A549 (cell line): ENCODE measurements at regions not wholly inside any gene's neighbourhood (a gene's known extent, or its start where the extent isn't known, plus 50 kb on each side); places are given as distances from the start of the nearest gene placed in this dataset.

Source experiments
- ATAC-seq, 2 experiments: fragments of 200-7000 bp in 1 of 2; fragments of >200 bp in 1 of 2; cut with Nextera tagmentation in 1 of 2; cut with Tn5 transposase in 1 of 2; 3 replicates each; pipeline versions ENCODE4 v1.8.0 to v1.9.1; 2018 to 2020; ENCODE audit warnings: mild to moderate bottlenecking in 1 of 2, moderate library complexity in 1 of 2
- CTCF ChIA-PET: fragments of 300-600 bp; sonication (Branson Sonifier 250); formaldehyde crosslinking; extraction: SDS; loops from one replicate; lab custom pipeline; 2021; ENCODE audit warnings: antibody characterized with exemption, inconsistent platforms; lab: Yijun Ruan, JAX
- POLR2A ChIA-PET: fragments of 350-600 bp; formaldehyde crosslinking; extraction: SDS; loops from one replicate; lab custom pipeline; 2021; ENCODE audit warnings: antibody characterized with exemption, inconsistent platforms; lab: Yijun Ruan, JAX
- DNase-seq, 2 experiments: peaks; one replicate each; pipeline versions ENCODE4 v3.0.0 to v3.0.0-alpha.2; 2011 to 2016; ENCODE audit warnings: low read depth in 1 of 2, low spot score in 1 of 2
- FAIRE-seq: peaks from 2 replicates; lab custom pipeline; 2011; peaks lifted over from hg19 to GRCh38; lab: Jason Lieb, UNC
- H3K27ac ChIP-seq, 2 experiments: fragments of >200 bp; sonication (Bioruptor Twin); formaldehyde crosslinking; 3 replicates each; pipeline ENCODE4 v1.5.1; 2016 to 2017
- H3K4me1 ChIP-seq: fragments of >200 bp; sonication (Bioruptor Twin); formaldehyde crosslinking; 3 replicates; pipeline ENCODE4 v1.6.1; 2016
- H3K4me2 ChIP-seq: fragments of >200 bp; sonication (Bioruptor Twin); formaldehyde crosslinking; 3 replicates; pipeline ENCODE4 v1.6.1; 2016
- H3K4me3 ChIP-seq: fragments of >200 bp; sonication (Bioruptor Twin); formaldehyde crosslinking; 3 replicates; pipeline ENCODE4 v1.5.1; 2016
- H3K9me3 ChIP-seq: fragments of >200 bp; sonication (Bioruptor Twin); formaldehyde crosslinking; 3 replicates; pipeline ENCODE4 v1.6.1; 2016
- CEBPB ChIP-seq, 2 experiments: fragments of >200 bp in 1 of 2; sonication (Bioruptor Twin) in 1 of 2; formaldehyde crosslinking in 1 of 2; IDR thresholded peaks; 2 replicates each; pipeline ENCODE4 v1.6.1; 2012 to 2016
- CHD2 ChIP-seq: fragments of 150-350 bp; IDR thresholded peaks from 2 replicates; pipeline ENCODE4 v1.6.1; 2014; ENCODE audit warnings: low read length; ENCODE audit not compliant: partially characterized antibody
- CHD4 ChIP-seq: fragments of 200-600 bp; sonication (generic); IDR thresholded peaks from 2 replicates; pipeline ENCODE4 v1.6.1; 2016; ENCODE audit warnings: antibody characterized with exemption, mild to moderate bottlenecking, borderline replicate concordance
- E2F6 ChIP-seq: IDR thresholded peaks from 2 replicates; pipeline ENCODE4 v1.6.1; 2012; ENCODE audit warnings: low read depth, borderline replicate concordance
- EHF ChIP-seq: fragments of 250-450 bp; sonication (Bioruptor Pico); IDR thresholded peaks from 2 replicates; pipeline ENCODE4 v1.5.0; 2020; ENCODE audit warnings: mild to moderate bottlenecking
- EHMT2 ChIP-seq: fragments of 200-600 bp; sonication (generic); IDR thresholded peaks from 2 replicates; pipeline ENCODE4 v1.6.1; 2016; ENCODE audit warnings: antibody characterized with exemption, low read depth, mild to moderate bottlenecking, moderate library complexity
- ELK1 ChIP-seq: fragments of 150-350 bp; IDR thresholded peaks from 2 replicates; pipeline ENCODE4 v1.6.1; 2014; ENCODE audit warnings: low read depth, mild to moderate bottlenecking, low read length
- EP300 ChIP-seq, 2 experiments: fragments of >200 bp; sonication (Bioruptor Twin); formaldehyde crosslinking; IDR thresholded peaks; 2 replicates in 1 of 2; 3 replicates in 1 of 2; pipeline ENCODE4 v1.6.1; 2016 to 2017
- FOSL2 ChIP-seq, 2 experiments: fragments of 450-650 bp in 1 of 2; fragments of >200 bp in 1 of 2; sonication (Bioruptor Twin) in 1 of 2; formaldehyde crosslinking; IDR thresholded peaks; 2 replicates each; pipeline versions ENCODE4 v1.5.0 to v1.6.1; 2016 to 2020; ENCODE audit warnings: mild to moderate bottlenecking in 1 of 2, moderate library complexity in 1 of 2
- FOXS1 ChIP-seq: fragments of 250-450 bp; sonication (Bioruptor Pico); IDR thresholded peaks from 2 replicates; pipeline ENCODE4 v1.5.0; 2020; ENCODE audit warnings: mild to moderate bottlenecking, moderate library complexity
- HEYL ChIP-seq: fragments of 250-450 bp; sonication (Bioruptor Pico); IDR thresholded peaks from 2 replicates; pipeline ENCODE4 v1.8.0; 2021; ENCODE audit warnings: mild to moderate bottlenecking, moderate library complexity
- HOXB13 ChIP-seq: fragments of 250-450 bp; sonication (Bioruptor Pico); IDR thresholded peaks from 2 replicates; pipeline ENCODE4 v1.5.0; 2020; ENCODE audit warnings: low read depth, mild to moderate bottlenecking, moderate library complexity
- KDM1A ChIP-seq: fragments of 200-600 bp; sonication (generic); IDR thresholded peaks from 2 replicates; pipeline ENCODE4 v1.6.1; 2016; ENCODE audit warnings: low read depth, mild to moderate bottlenecking
- KDM5A ChIP-seq: fragments of 200-600 bp; sonication (generic); IDR thresholded peaks from 2 replicates; pipeline ENCODE4 v1.6.1; 2016; ENCODE audit warnings: antibody characterized with exemption, mild to moderate bottlenecking
- MAFK ChIP-seq: fragments of 450-650 bp; IDR thresholded peaks from 2 replicates; pipeline ENCODE4 v1.6.1; 2014; ENCODE audit not compliant: partially characterized antibody
- MAZ ChIP-seq: fragments of 150-350 bp; IDR thresholded peaks from 2 replicates; pipeline ENCODE4 v1.6.1; 2014; ENCODE audit warnings: antibody characterized with exemption, low read depth, low read length, borderline replicate concordance
- NFE2L2 ChIP-seq: fragments of 150-350 bp; conservative IDR thresholded peaks from 2 replicates; pipeline ENCODE4 v1.6.1; 2014; ENCODE audit warnings: low read length
- POLR2A ChIP-seq: IDR thresholded peaks from 2 replicates; pipeline ENCODE4 v1.6.1; 2012; ENCODE audit warnings: mild to moderate bottlenecking, low read length
- RARB ChIP-seq: fragments of 250-450 bp; sonication (Bioruptor Pico); IDR thresholded peaks from 2 replicates; pipeline ENCODE4 v1.8.0; 2021; ENCODE audit warnings: mild to moderate bottlenecking, moderate library complexity
- REST ChIP-seq: fragments of 200-600 bp; sonication (generic); IDR thresholded peaks from 2 replicates; pipeline ENCODE4 v1.6.1; 2016; ENCODE audit warnings: antibody characterized with exemption, mild to moderate bottlenecking, moderate library complexity
- SMC3 ChIP-seq: fragments of >200 bp; sonication (Bioruptor Twin); formaldehyde crosslinking; IDR thresholded peaks from 3 replicates; pipeline ENCODE4 v1.6.1; 2018; ENCODE audit warnings: inconsistent platforms
- TFCP2L1 ChIP-seq: fragments of 250-450 bp; sonication (Bioruptor Pico); IDR thresholded peaks from 2 replicates; pipeline ENCODE4 v1.5.0; 2021; ENCODE audit warnings: mild to moderate bottlenecking
- TP53 ChIP-seq: fragments of 250-450 bp; sonication (Bioruptor Pico); IDR thresholded peaks from 2 replicates; pipeline ENCODE4 v1.5.0; 2021; ENCODE audit warnings: mild to moderate bottlenecking, moderate library complexity
- ZC3H11A ChIP-seq: fragments of 450-650 bp; IDR thresholded peaks from 2 replicates; pipeline ENCODE4 v1.6.1; 2014; ENCODE audit warnings: antibody characterized with exemption, mild to moderate bottlenecking
- ZSCAN20 ChIP-seq: fragments of 250-450 bp; sonication (Bioruptor Pico); IDR thresholded peaks from 2 replicates; pipeline ENCODE4 v1.8.0; 2022; ENCODE audit warnings: mild to moderate bottlenecking, moderate library complexity
- WGBS: methylation state at CpG from one replicate; pipeline ENCODE4 v1.1.6; 2017; ENCODE audit errors: missing lambda C conversion rate; 5-methylcytosine and 5-hydroxymethylcytosine counted together

DNA sequence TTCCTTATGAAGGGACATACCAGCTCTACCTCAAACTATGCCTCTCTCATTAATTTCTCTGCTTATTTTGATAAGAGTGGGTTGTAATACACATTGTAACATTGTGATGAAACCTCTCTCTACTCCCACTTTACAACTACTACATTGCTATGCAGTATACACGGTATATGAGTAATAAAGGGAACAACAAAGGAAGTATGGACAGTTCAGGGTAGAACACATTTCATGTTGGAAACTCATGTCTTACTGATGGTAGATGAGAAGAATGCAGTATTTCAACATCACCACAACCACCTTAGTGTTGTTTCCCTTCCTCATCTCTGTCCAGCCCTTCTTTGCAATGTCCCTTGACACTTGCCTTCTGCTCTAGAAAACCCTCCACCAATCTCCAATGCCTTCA is 515.9 kb upstream of the CELF4 start:
- CTCF ChIA-PET: no interaction called here
- POLR2A ChIA-PET: no interaction called here
- WGBS: 3% methylated on average over 1 of the region's 1 CpG
- Histone ChIP-seq H3K9me3 (no peaks in the 10 kb centered on the region), H3K4me1 (no peaks in the 10 kb centered on the region), H3K4me3 (no peak overlapping the region), H3K27ac (no peak overlapping the region), H3K4me2 (no peak overlapping the region)
- FAIRE-seq (no peak), DNase-seq (no peak), ATAC-seq (no peak)
- no peak for TF ChIP-seq EP300 (IDR thresholded peaks at IDR 0.05)
- TF ChIP-seq HEYL (CRISPR knock-in tag): no peak
- no peak for TF ChIP-seq KDM5A
- TF ChIP-seq CEBPB (IDR thresholded peaks at IDR 0.05): no peak
- TF ChIP-seq ELK1: no peak
- TF ChIP-seq KDM1A: no peak
- TF ChIP-seq FOXS1 (CRISPR knock-in tag): no peak
- no peak for TF ChIP-seq FOSL2 (IDR thresholded peaks at IDR 0.05)
- no peak for TF ChIP-seq FOSL2 (CRISPR knock-in tag; IDR thresholded peaks at IDR 0.05)
- TF ChIP-seq ZC3H11A: no peak
- no peak for TF ChIP-seq NFE2L2
- no peak for TF ChIP-seq EHF (CRISPR knock-in tag)
- no peak for TF ChIP-seq MAZ
- no peak for TF ChIP-seq CHD2
- TF ChIP-seq TP53 (CRISPR knock-in tag): no peak

- DNase-seq: no peak
- 0% methylated on average over 4 of the region's 4 CpGs for WGBS
- no peak for ATAC-seq
- POLR2A ChIA-PET: no interaction called here
- no peak for FAIRE-seq
- CTCF ChIA-PET: interaction anchor here (0.6 kb wide), 1 partner anchor 13 kb away, joined by 3 read pairs; no protein-coding TSS in a partner anchor
- TF ChIP-seq ZC3H11A (no peak), ZSCAN20 (CRISPR knock-in tag) (no peak), ELK1 (no peak), MAFK (no peak), EHMT2 (no peak), RARB (CRISPR knock-in tag) (no peak), CHD4 (no peak), TFCP2L1 (CRISPR knock-in tag) (no peak), REST (no peak), E2F6 (no peak), HOXB13 (CRISPR knock-in tag) (no peak), POLR2A (no peak), SMC3 (no peak)
- H3K4me2 ChIP-seq: no peak overlapping the region
- no peaks in the 10 kb centered on the region for H3K9me3 ChIP-seq
- no peaks in the 10 kb centered on the region for H3K4me1 ChIP-seq
- no peak overlapping the region for H3K4me3 ChIP-seq
- H3K27ac ChIP-seq: no peak overlapping the region
Observed at GRCh38 chr18:38077229-38077628, 511.6 kb upstream of the CELF4 start.
